Transverse colon (tissue), 4 donors: ENCODE measurements at regions not wholly inside any gene's neighbourhood (a gene's known extent, or its start where the extent isn't known, plus 50 kb on each side); places are given as distances from the start of the nearest gene placed in this dataset.

Experiments used
- DNase-seq: peaks from one replicate; pipeline ENCODE4 v3.0.0-alpha.2; 2019
- H3K27ac ChIP-seq, 4 donors: fragments of 200-600 bp; sonication (generic); 2 replicates each; pipeline ENCODE4 v1.5.1; 2016 to 2018; ENCODE audit warnings: inconsistent platforms in 4 of 4
- H3K27me3 ChIP-seq: fragments of 200-600 bp; sonication (generic); 2 replicates; pipeline ENCODE4 v1.5.1; 2017; ENCODE audit warnings: inconsistent platforms
- H3K36me3 ChIP-seq, 4 donors: fragments of 200-600 bp; sonication (generic); 2 replicates each; pipeline ENCODE4 v1.5.1; 2017 to 2019; ENCODE audit warnings: inconsistent platforms in 4 of 4
- H3K4me1 ChIP-seq, 4 donors: fragments of 200-600 bp; sonication (generic); 2 replicates each; pipeline ENCODE4 v1.5.1; 2017 to 2020; ENCODE audit warnings: inconsistent platforms in 4 of 4
- H3K4me3 ChIP-seq, 4 donors: fragments of 200-600 bp; sonication (generic); 1 replicate in 1 of 4; 2 replicates in 3 of 4; pipeline versions ENCODE4 v1.5.1 to v1.6.1; 2017 to 2019; ENCODE audit warnings: inconsistent platforms in 4 of 4
- H3K9me3 ChIP-seq, 2 donors: fragments of 200-600 bp; sonication (generic); 2 replicates each; pipeline ENCODE4 v1.5.1; 2017 to 2019; ENCODE audit warnings: inconsistent platforms in 2 of 2
- CTCF ChIP-seq, 5 experiments: fragments of 200-600 bp in 3 of 5; fragments of 450-650 bp in 2 of 5; sonication (generic) in 3 of 5; IDR thresholded peaks; 1 replicate in 2 of 5; 2 replicates in 3 of 5; pipeline ENCODE4 v1.5.1; 2016 to 2017; ENCODE audit warnings: antibody characterized with exemption in 5 of 5, inconsistent platforms in 3 of 5, mild to moderate bottlenecking in 2 of 5, moderate library complexity in 1 of 5
- EP300 ChIP-seq: sonication (generic); formaldehyde crosslinking; IDR thresholded peaks from one replicate; pipeline ENCODE4 v1.6.1; 2017; ENCODE audit warnings: antibody characterized with exemption, low read depth
- POLR2A ChIP-seq: fragments of 450-650 bp; IDR thresholded peaks from one replicate; pipeline ENCODE4 v1.6.1; 2016; ENCODE audit warnings: antibody characterized with exemption, mild to moderate bottlenecking, moderate library complexity
- POLR2AphosphoS5 ChIP-seq, 3 donors: sonication (generic); formaldehyde crosslinking; IDR thresholded peaks; one replicate each; pipeline ENCODE4 v1.6.1; 2016; ENCODE audit warnings: antibody characterized with exemption in 3 of 3
- WGBS, 2 donors: methylation state at CpG; one replicate each; pipeline ENCODE4 v1.1.5; 2018; ENCODE audit warnings: low coverage in 1 of 2; 5-methylcytosine and 5-hydroxymethylcytosine counted together
- in situ Hi-C, 4 donors: fragments of 200-750 bp; cut with MboI; loops; one replicate each; pipeline versions ENCODE4 v1.15.0 to v1.15.1; 2017; ENCODE audit warnings: low sequenced_read_pairs in 3 of 4, low pct_ligation_motif_present in 1 of 4, low pct_unique_long_range_greater_than_20kb in 1 of 4
- intact Hi-C: fragments of 100-400 bp; cut with DNase I; formaldehyde crosslinking; loops from one replicate; pipeline ENCODE4 v1.15.1; 2023; ENCODE audit warnings: low total_unique reads
- small RNA-seq, 4 donors: library from RNA; depleted of rRNA; stranded (forward); fragments of <200 nt; gene quantifications; one replicate each; pipeline ENCODE3, GENCODE V24; 2016

- Histone ChIP-seq H3K27ac (no peak overlapping the region), H3K9me3 (no peaks in the 10 kb centered on the region), H3K36me3 (no peaks in the 10 kb centered on the region), H3K27me3 (no peaks in the 10 kb centered on the region), H3K4me1 (no peaks in the 10 kb centered on the region), H3K4me3 (no peak overlapping the region)
- no peak for DNase-seq
- no peak for TF ChIP-seq POLR2AphosphoS5 (IDR thresholded peaks at IDR 0.05)
- no peak for TF ChIP-seq POLR2A
- TF ChIP-seq CTCF (IDR thresholded peaks at IDR 0.05) = no peak
- no peak for TF ChIP-seq EP300
- in situ Hi-C loops = no loop called here
- intact Hi-C loops = no loop called here
Measured at GRCh38 chrX:146454363-146454762, 355.2 kb upstream of the CXorf51B start.

- Histone ChIP-seq H3K27me3 (no peaks in the 10 kb centered on the region), H3K9me3 (no peaks in the 10 kb centered on the region), H3K27ac (no peak overlapping the region), H3K36me3 (no peaks in the 10 kb centered on the region), H3K4me3 (no peak overlapping the region), H3K4me1 (no peaks in the 10 kb centered on the region)
- intact Hi-C loops (no loop called here), in situ Hi-C loops (no loop called here)
- no peak for DNase-seq
- 82% methylated on average over 2 of the region's 2 CpGs; no CpG with 5 or more reads in 1 of the 2 donors for WGBS, 2 donors
- no peak for TF ChIP-seq CTCF (IDR thresholded peaks at IDR 0.05)
- TF ChIP-seq POLR2AphosphoS5 (IDR thresholded peaks at IDR 0.05) = no peak
- TF ChIP-seq POLR2A = no peak
- no peak for TF ChIP-seq EP300
Measured at GRCh38 chrX:146456058-146456457, 353.5 kb upstream of the CXorf51B start.

DNA sequence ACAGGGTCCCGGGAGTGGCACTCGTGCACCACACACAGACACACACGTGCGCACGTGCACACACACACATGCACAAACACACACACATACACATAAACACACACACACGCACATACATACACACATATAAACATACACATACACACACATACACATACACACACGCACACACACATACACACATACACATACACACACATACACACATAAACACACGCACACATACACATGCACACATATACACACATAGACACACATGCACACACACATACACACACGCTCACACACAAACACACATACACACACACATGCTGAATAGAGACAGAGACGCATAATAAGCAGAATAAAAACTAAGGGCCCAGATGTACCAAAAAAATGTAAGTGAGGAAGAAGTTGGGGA is 332.2 kb upstream of the CXorf51B start:
- no peak for DNase-seq
- H3K36me3 ChIP-seq = no peaks in the 10 kb centered on the region
- H3K9me3 ChIP-seq = no peaks in the 10 kb centered on the region
- no peak overlapping the region for H3K4me3 ChIP-seq
- H3K4me1 ChIP-seq = no peaks in the 10 kb centered on the region
- no peaks in the 10 kb centered on the region for H3K27me3 ChIP-seq
- H3K27ac ChIP-seq = no peak overlapping the region
- 88 to 93% methylated on average over 2 to 10 of the region's 10 CpGs for WGBS, 2 donors
- in situ Hi-C loops (no loop called here), intact Hi-C loops (no loop called here)
- no peak for TF ChIP-seq EP300
- no peak for TF ChIP-seq CTCF (IDR thresholded peaks at IDR 0.05)
- TF ChIP-seq POLR2A = no peak
- TF ChIP-seq POLR2AphosphoS5 (IDR thresholded peaks at IDR 0.05) = no peak

GRCh38 chrX:146481735-146482134 is 327.8 kb upstream of the CXorf51B start:
- Histone ChIP-seq H3K4me1 (no peaks in the 10 kb centered on the region), H3K27me3 (no peaks in the 10 kb centered on the region), H3K36me3 (no peaks in the 10 kb centered on the region), H3K4me3 (no peak overlapping the region), H3K27ac (no peak overlapping the region), H3K9me3 (no peaks in the 10 kb centered on the region)
- TF ChIP-seq EP300 (no peak), POLR2A (no peak), POLR2AphosphoS5 (IDR thresholded peaks at IDR 0.05) (no peak), CTCF (IDR thresholded peaks at IDR 0.05) (no peak)
- DNase-seq = no peak
- in situ Hi-C loops = no loop called here
- WGBS, 2 donors = 78% methylated on average over 5 of the region's 5 CpGs; no CpG with 5 or more reads in 1 of the 2 donors
- intact Hi-C loops = no loop called here

Small RNA genes lying in the stretch of these regions (small RNA-seq; reads per million reads assigned to genes)
- gene RNA5SP517 = 0 reads per million in 4 donors
